Activated CD4-positive, alpha-beta memory T cell treated with anti-CD3 and anti-CD28 coated beads, Interleukin-2, amount 10 ng/mL, durations not matched to agents 7 days and 5 days (primary cell): ENCODE measurements at regions not wholly inside any gene's neighbourhood (a gene's known extent, or its start where the extent isn't known, plus 50 kb on each side); places are given as distances from the start of the nearest gene placed in this dataset.

Source experiments
- CTCF ChIA-PET: fragments of 350-600 bp; sonication (Branson Sonifier 250); formaldehyde crosslinking; loops from one replicate; lab custom pipeline; 2021; ENCODE audit warnings: antibody characterized with exemption, inconsistent platforms; lab: Charles Lee
- POLR2A ChIA-PET: fragments of 350-600 bp; sonication (Branson Sonifier 250); formaldehyde crosslinking; loops from one replicate; lab custom pipeline; 2021; ENCODE audit warnings: antibody characterized with exemption; lab: Charles Lee
- DNase-seq: peaks from one replicate; pipeline ENCODE4 v3.0.0-alpha.2; 2020
- H3K27ac Mint-ChIP-seq: one replicate; pipeline ENCODE4 v1.8.0; 2021; ENCODE audit warnings: mild to moderate bottlenecking, mixed read lengths
- H3K27me3 Mint-ChIP-seq: one replicate; pipeline ENCODE4 v1.8.0; 2021; ENCODE audit warnings: mixed read lengths
- H3K36me3 Mint-ChIP-seq: one replicate; pipeline ENCODE4 v1.8.0; 2021; ENCODE audit warnings: low read depth, mixed read lengths
- H3K4me1 Mint-ChIP-seq: one replicate; pipeline ENCODE4 v1.8.0; 2021; ENCODE audit warnings: mixed read lengths
- H3K4me3 Mint-ChIP-seq: one replicate; pipeline ENCODE4 v1.8.0; 2021; ENCODE audit warnings: mild to moderate bottlenecking, mixed read lengths
- H3K9me3 Mint-ChIP-seq: one replicate; pipeline ENCODE4 v1.8.0; 2021; ENCODE audit warnings: mixed read lengths

- no peaks in the 10 kb centered on the region for H3K36me3 Mint-ChIP-seq
- no peaks in the 10 kb centered on the region for H3K9me3 Mint-ChIP-seq
- POLR2A ChIA-PET: no interaction called here
- H3K27me3 Mint-ChIP-seq: no peaks in the 10 kb centered on the region
- DNase-seq: no peak
- no peak overlapping the region for H3K4me3 Mint-ChIP-seq
- no peaks in the 10 kb centered on the region for H3K4me1 Mint-ChIP-seq
- no peak overlapping the region for H3K27ac Mint-ChIP-seq
- CTCF ChIA-PET: interaction anchor here (0.7 to 0.8 kb wide), 2 partner anchors 14 to 20 kb away, joined by 3 to 5 read pairs; no protein-coding TSS in a partner anchor
Measured at GRCh38 chr15:87619161-87619960, 637.2 kb downstream of the NTRK3 start.

- no peak overlapping the region for H3K4me3 Mint-ChIP-seq
- H3K4me1 Mint-ChIP-seq: no peaks in the 10 kb centered on the region
- no peaks in the 10 kb centered on the region for H3K27me3 Mint-ChIP-seq
- no peaks in the 10 kb centered on the region for H3K36me3 Mint-ChIP-seq
- no peak for DNase-seq
- no peaks in the 10 kb centered on the region for H3K9me3 Mint-ChIP-seq
- H3K27ac Mint-ChIP-seq: no peak overlapping the region
- ChIA-PET CTCF (no interaction called here), POLR2A (no interaction called here)
Measured at GRCh38 chr15:87618203-87618725, 638.3 kb downstream of the NTRK3 start.

- no peak overlapping the region for H3K27ac Mint-ChIP-seq
Measured at GRCh38 chr15:87614704-87615103, 641.8 kb downstream of the NTRK3 start.

GRCh38 chr15:87610366-87610765, 646.2 kb downstream of the NTRK3 start:
- no peaks in the 10 kb centered on the region for H3K4me1 Mint-ChIP-seq
- H3K4me3 Mint-ChIP-seq: no peak overlapping the region
- no peak for DNase-seq
- no peaks in the 10 kb centered on the region for H3K36me3 Mint-ChIP-seq
- POLR2A ChIA-PET: no interaction called here
- H3K27ac Mint-ChIP-seq: no peak overlapping the region
- H3K9me3 Mint-ChIP-seq: no peaks in the 10 kb centered on the region
- CTCF ChIA-PET: no interaction called here
- no peaks in the 10 kb centered on the region for H3K27me3 Mint-ChIP-seq

More at GRCh38 chr15:87614704-87615103, 641.8 kb downstream of the NTRK3 start:
- Mint-ChIP-seq H3K4me1 (no peaks in the 10 kb centered on the region), H3K36me3 (no peaks in the 10 kb centered on the region), H3K27me3 (no peaks in the 10 kb centered on the region), H3K9me3 (no peaks in the 10 kb centered on the region), H3K4me3 (no peak overlapping the region)
- POLR2A ChIA-PET: no interaction called here
- CTCF ChIA-PET: no interaction called here
- no peak for DNase-seq

DNA sequence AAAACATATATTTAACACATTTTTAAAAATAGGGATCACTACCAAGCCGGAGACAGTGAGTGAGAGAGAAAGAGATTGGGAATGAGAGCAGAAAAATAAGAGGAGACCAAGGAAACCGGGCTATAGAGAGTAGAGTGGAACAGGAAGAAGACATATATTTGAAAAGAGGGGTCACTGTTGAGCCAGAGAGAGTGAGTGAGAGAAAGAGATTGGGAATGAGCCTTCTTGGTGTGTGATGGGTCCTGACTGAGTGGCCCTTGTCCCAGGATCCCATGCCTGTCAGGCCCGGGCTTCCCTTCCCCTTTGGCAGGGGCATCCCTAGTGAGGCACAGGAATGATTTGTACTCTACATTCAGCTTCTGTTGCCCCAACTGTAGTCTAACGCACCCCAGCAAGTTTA, 646.6 kb downstream of the NTRK3 start:
- H3K4me3 Mint-ChIP-seq: no peak overlapping the region
- H3K27ac Mint-ChIP-seq: no peak overlapping the region
- ChIA-PET CTCF (no interaction called here), POLR2A (no interaction called here)
- H3K36me3 Mint-ChIP-seq: no peaks in the 10 kb centered on the region
- H3K4me1 Mint-ChIP-seq: no peaks in the 10 kb centered on the region
- H3K27me3 Mint-ChIP-seq: no peaks in the 10 kb centered on the region
- H3K9me3 Mint-ChIP-seq: no peaks in the 10 kb centered on the region
- DNase-seq: no peak

GRCh38 chr15:87609474-87609873, 647.1 kb downstream of the NTRK3 start:
- H3K4me3 Mint-ChIP-seq: no peak overlapping the region
- no peaks in the 10 kb centered on the region for H3K9me3 Mint-ChIP-seq
- H3K27me3 Mint-ChIP-seq: no peaks in the 10 kb centered on the region
- no peak for DNase-seq
- CTCF ChIA-PET: no interaction called here
- no peaks in the 10 kb centered on the region for H3K36me3 Mint-ChIP-seq
- no peak overlapping the region for H3K27ac Mint-ChIP-seq
- no peaks in the 10 kb centered on the region for H3K4me1 Mint-ChIP-seq
- POLR2A ChIA-PET: no interaction called here

- ChIA-PET CTCF (interaction anchor here (0.7 kb wide), 1 partner anchor 15 kb away, joined by 3 read pairs; no protein-coding TSS in a partner anchor), POLR2A (no interaction called here)
- Mint-ChIP-seq H3K4me3 (no peak overlapping the region), H3K36me3 (no peaks in the 10 kb centered on the region), H3K27ac (no peak overlapping the region), H3K4me1 (no peaks in the 10 kb centered on the region), H3K9me3 (no peaks in the 10 kb centered on the region), H3K27me3 (no peaks in the 10 kb centered on the region)
- DNase-seq: no peak
Measured at GRCh38 chr15:87608238-87609028, 648.1 kb downstream of the NTRK3 start.

- no peak for DNase-seq
- no peak overlapping the region for H3K27ac Mint-ChIP-seq
- ChIA-PET POLR2A (no interaction called here), CTCF (no interaction called here)
- H3K4me1 Mint-ChIP-seq: no peaks in the 10 kb centered on the region
- no peaks in the 10 kb centered on the region for H3K36me3 Mint-ChIP-seq
- no peak overlapping the region for H3K4me3 Mint-ChIP-seq
- no peaks in the 10 kb centered on the region for H3K27me3 Mint-ChIP-seq
- H3K9me3 Mint-ChIP-seq: no peaks in the 10 kb centered on the region
Measured at GRCh38 chr15:87606971-87607370, 649.6 kb downstream of the NTRK3 start.

DNA sequence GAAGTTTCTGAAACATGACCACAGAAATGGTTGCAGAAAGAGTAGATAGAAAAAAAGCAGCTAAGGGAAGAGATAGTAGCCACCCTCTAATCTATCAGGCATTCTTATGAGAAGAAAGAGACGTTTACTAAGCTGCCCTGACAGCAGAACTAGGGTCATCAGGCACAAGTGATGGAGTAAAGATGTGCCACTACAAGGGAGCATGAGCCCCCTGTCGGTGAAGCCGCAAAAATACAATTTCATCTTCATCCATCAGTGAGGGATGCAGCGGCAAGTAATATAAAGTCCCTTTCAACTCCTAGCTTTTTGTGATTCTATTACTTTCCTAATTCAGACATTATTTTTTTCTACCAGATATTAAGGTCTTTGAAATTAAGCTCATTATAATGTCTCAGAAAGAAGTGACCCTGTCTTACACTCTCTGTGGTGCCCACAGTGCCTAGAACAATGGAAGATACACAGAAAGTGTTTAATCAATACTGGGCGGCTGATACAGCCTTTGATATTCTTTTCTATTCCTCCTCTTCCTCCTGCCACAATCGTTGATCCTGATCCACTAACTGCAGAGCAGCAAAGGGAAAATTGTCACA, 651.6 kb downstream of the NTRK3 start:
- no peak overlapping the region for H3K27ac Mint-ChIP-seq
- H3K27me3 Mint-ChIP-seq: no peaks in the 10 kb centered on the region
- H3K36me3 Mint-ChIP-seq: no peaks in the 10 kb centered on the region
- no peak overlapping the region for H3K4me3 Mint-ChIP-seq
- H3K4me1 Mint-ChIP-seq: no peaks in the 10 kb centered on the region
- no peaks in the 10 kb centered on the region for H3K9me3 Mint-ChIP-seq
- ChIA-PET POLR2A (no interaction called here), CTCF (interaction anchor here (0.6 to 1.3 kb wide), 5 partner anchors 9 to 980 kb away, joined by 3 to 5 read pairs (median 3); no protein-coding TSS in a partner anchor)
- no peak for DNase-seq

DNA sequence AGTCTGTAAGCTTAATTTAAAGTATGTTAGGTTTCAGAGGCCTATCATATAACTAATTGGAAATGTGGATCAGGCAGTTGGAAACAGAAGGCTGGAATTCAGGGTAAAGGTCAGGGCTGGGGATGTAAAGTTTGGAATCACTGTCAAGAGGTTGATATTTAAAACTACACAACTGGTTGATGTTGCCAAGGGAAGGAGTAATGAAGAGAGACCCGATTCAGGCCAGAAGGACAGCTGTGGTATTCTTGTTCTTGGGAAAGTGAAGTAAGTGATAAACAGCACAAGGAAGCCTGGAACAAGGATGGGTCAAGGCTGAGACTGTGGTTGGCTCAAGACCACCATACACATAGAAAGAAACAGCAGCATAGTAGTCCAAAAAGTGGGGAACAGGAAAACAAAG, 654.2 kb downstream of the NTRK3 start:
- no peaks in the 10 kb centered on the region for H3K27me3 Mint-ChIP-seq
- H3K4me1 Mint-ChIP-seq: peaks cover 10% of the 10 kb centered on the region
- H3K9me3 Mint-ChIP-seq: no peaks in the 10 kb centered on the region
- no peaks in the 10 kb centered on the region for H3K36me3 Mint-ChIP-seq
- CTCF ChIA-PET: no interaction called here
- no peak overlapping the region for H3K27ac Mint-ChIP-seq
- POLR2A ChIA-PET: no interaction called here
- H3K4me3 Mint-ChIP-seq: no peak overlapping the region
- DNase-seq: no peak

- Mint-ChIP-seq H3K27me3 (no peaks in the 10 kb centered on the region), H3K9me3 (no peaks in the 10 kb centered on the region), H3K36me3 (no peaks in the 10 kb centered on the region), H3K27ac (no peak overlapping the region), H3K4me3 (no peak overlapping the region), H3K4me1 (peaks cover 20% of the 10 kb centered on the region)
- POLR2A ChIA-PET: no interaction called here
- DNase-seq: no peak
- CTCF ChIA-PET: no interaction called here
Measured at GRCh38 chr15:87599616-87600015, 656.9 kb downstream of the NTRK3 start.

GRCh38 chr15:87597346-87598052, 659.0 kb downstream of the NTRK3 start:
- POLR2A ChIA-PET: interaction anchor here (0.8 kb wide), 1 partner anchor 71 kb away, joined by 3 read pairs; no protein-coding TSS in a partner anchor
- H3K27ac Mint-ChIP-seq: peak overlapping the region; percentile 52
- CTCF ChIA-PET: no interaction called here
- no peaks in the 10 kb centered on the region for H3K9me3 Mint-ChIP-seq
- DNase-seq: peak; percentile 66
- H3K36me3 Mint-ChIP-seq: no peaks in the 10 kb centered on the region
- no peaks in the 10 kb centered on the region for H3K27me3 Mint-ChIP-seq
- H3K4me3 Mint-ChIP-seq: no peak overlapping the region
- peaks cover 26% of the 10 kb centered on the region for H3K4me1 Mint-ChIP-seq
